HG02852 (cell line): ENCODE measurements at regions not wholly inside any gene's neighbourhood (a gene's known extent, or its start where the extent isn't known, plus 50 kb on each side); places are given as distances from the start of the nearest gene placed in this dataset.

Experiments used
- ATAC-seq: cut with Tn5 transposase; IDR thresholded peaks from one replicate; pipeline ENCODE4 v1.9.1; 2021; ENCODE audit warnings: mild to moderate bottlenecking, moderate library complexity; ENCODE audit not compliant: unreplicated experiment

GRCh38 chr17:65446043-65446442 is 115.4 kb downstream of the AXIN2 start:
- ATAC-seq, result no peak

GRCh38 chr17:65444049-65444448 is 117.4 kb downstream of the AXIN2 start:
- ATAC-seq, result no peak

- no peak for ATAC-seq
These were observed 118.8 kb downstream of the AXIN2 start for GRCh38 chr17:65442691-65443090.

- no peak for ATAC-seq
These were observed 119.2 kb downstream of the AXIN2 start for GRCh38 chr17:65442250-65442649.

GRCh38 chr17:65441053-65441605 is 120.3 kb downstream of the AXIN2 start:
- ATAC-seq, result no peak

GRCh38 chr17:65438708-65439294 is 122.6 kb downstream of the AXIN2 start:
- ATAC-seq, result no peak

GRCh38 chr17:65438173-65438572 is 123.3 kb downstream of the AXIN2 start:
- ATAC-seq, result no peak

GRCh38 chr17:65436871-65437270 is 124.6 kb downstream of the AXIN2 start:
- no peak for ATAC-seq

GRCh38 chr17:65434878-65435277 is 126.6 kb downstream of the AXIN2 start:
- no peak for ATAC-seq

- ATAC-seq, result no peak
These were observed 127.2 kb downstream of the AXIN2 start for GRCh38 chr17:65434251-65434650.

- ATAC-seq, result no peak
These were observed 127.9 kb downstream of the AXIN2 start for GRCh38 chr17:65433592-65433991.

GRCh38 chr17:65433157-65433556 is 128.3 kb downstream of the AXIN2 start:
- ATAC-seq, result no peak

- no peak for ATAC-seq
These were observed 130.3 kb downstream of the AXIN2 start for GRCh38 chr17:65431116-65431515.

GRCh38 chr17:65430209-65430833 is 131.1 kb downstream of the AXIN2 start:
- ATAC-seq, result no peak

GRCh38 chr17:65423346-65424140 is 137.9 kb downstream of the AXIN2 start:
- ATAC-seq, result no peak

- no peak for ATAC-seq
These were observed 142.8 kb downstream of the AXIN2 start for GRCh38 chr17:65418622-65419021.

GRCh38 chr17:65417406-65418221 is 143.8 kb downstream of the AXIN2 start:
- no peak for ATAC-seq

GRCh38 chr17:65415991-65416390 is 145.5 kb downstream of the AXIN2 start:
- ATAC-seq, result no peak

GRCh38 chr17:65413390-65413789 is 148.1 kb downstream of the AXIN2 start:
- ATAC-seq, result no peak

GRCh38 chr17:65409381-65409780 is 152.1 kb downstream of the AXIN2 start:
- no peak for ATAC-seq

GRCh38 chr17:65408050-65408449 is 153.4 kb downstream of the AXIN2 start:
- ATAC-seq, result no peak
